ENCODE measurements at regions not wholly inside any gene's neighbourhood (a gene's known extent, or its start where the extent isn't known, plus 50 kb on each side); places are given as distances from the start of the nearest gene placed in this dataset.

GRCh38 chr7:110371709-110372108 lies 719.2 kb upstream of the LRRN3 start:
- Histone ChIP-seq H3K9me3 (no peaks in the 10 kb centered on the region), H3K4me1 (ENCODE audit: low read depth) (no peaks in the 10 kb centered on the region), H3K36me3 (ENCODE audit: low read depth) (no peaks in the 10 kb centered on the region), H3K4me3 (no peak overlapping the region)
- DNase-seq (no peak), ATAC-seq (no peak)
- TF ChIP-seq, protein P1, sequence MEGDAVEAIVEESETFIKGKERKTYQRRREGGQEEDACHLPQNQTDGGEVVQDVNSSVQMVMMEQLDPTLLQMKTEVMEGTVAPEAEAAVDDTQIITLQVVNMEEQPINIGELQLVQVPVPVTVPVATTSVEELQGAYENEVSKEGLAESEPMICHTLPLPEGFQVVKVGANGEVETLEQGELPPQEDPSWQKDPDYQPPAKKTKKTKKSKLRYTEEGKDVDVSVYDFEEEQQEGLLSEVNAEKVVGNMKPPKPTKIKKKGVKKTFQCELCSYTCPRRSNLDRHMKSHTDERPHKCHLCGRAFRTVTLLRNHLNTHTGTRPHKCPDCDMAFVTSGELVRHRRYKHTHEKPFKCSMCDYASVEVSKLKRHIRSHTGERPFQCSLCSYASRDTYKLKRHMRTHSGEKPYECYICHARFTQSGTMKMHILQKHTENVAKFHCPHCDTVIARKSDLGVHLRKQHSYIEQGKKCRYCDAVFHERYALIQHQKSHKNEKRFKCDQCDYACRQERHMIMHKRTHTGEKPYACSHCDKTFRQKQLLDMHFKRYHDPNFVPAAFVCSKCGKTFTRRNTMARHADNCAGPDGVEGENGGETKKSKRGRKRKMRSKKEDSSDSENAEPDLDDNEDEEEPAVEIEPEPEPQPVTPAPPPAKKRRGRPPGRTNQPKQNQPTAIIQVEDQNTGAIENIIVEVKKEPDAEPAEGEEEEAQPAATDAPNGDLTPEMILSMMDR (IDR thresholded peaks at IDR 0.05): no peak
- intact Hi-C loops (cut with DNase I, micrococcal nuclease): no loop called here

GRCh38 chr7:110372685-110373084 lies 718.2 kb upstream of the LRRN3 start:
- no peaks in the 10 kb centered on the region for H3K36me3 ChIP-seq (ENCODE audit: low read depth)
- TF ChIP-seq, protein P1 (IDR thresholded peaks at IDR 0.05): no peak
- DNase-seq (no peak), ATAC-seq (no peak)
- intact Hi-C loops (cut with DNase I, micrococcal nuclease): no loop called here
- no peaks in the 10 kb centered on the region for H3K4me1 ChIP-seq (ENCODE audit: low read depth)
- H3K4me3 ChIP-seq: no peak overlapping the region
- no peaks in the 10 kb centered on the region for H3K9me3 ChIP-seq

GRCh38 chr7:110373416-110373815 lies 717.5 kb upstream of the LRRN3 start:
- no peak overlapping the region for H3K4me3 ChIP-seq
- no peak for DNase-seq
- H3K36me3 ChIP-seq (ENCODE audit: low read depth): no peaks in the 10 kb centered on the region
- no peaks in the 10 kb centered on the region for H3K9me3 ChIP-seq
- TF ChIP-seq, protein P1 (IDR thresholded peaks at IDR 0.05): no peak
- ATAC-seq: no peak
- intact Hi-C loops (cut with DNase I, micrococcal nuclease): no loop called here
- no peaks in the 10 kb centered on the region for H3K4me1 ChIP-seq (ENCODE audit: low read depth)

DNA sequence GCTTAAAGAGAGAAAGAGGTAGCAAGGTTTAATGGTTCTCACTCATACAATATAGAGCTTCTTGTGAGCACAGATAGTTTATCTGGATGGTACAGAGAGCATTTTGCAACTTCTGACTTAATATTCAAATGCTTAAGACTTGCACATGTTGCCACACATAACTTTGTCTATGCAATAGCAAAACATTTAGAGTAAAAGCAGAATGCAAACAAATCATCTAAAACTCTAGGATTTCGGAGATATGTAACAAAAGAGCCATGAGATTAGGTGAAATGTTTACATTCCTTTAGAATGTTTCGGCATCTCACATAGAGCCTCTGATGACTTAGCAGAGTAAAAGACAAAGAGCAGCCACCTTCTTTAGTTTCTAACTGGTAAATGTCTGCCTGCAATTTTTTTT lies 717.1 kb upstream of the LRRN3 start:
- no peaks in the 10 kb centered on the region for H3K9me3 ChIP-seq
- ATAC-seq (no peak), DNase-seq (no peak)
- TF ChIP-seq, protein P1 (IDR thresholded peaks at IDR 0.05): no peak
- intact Hi-C loops (cut with DNase I, micrococcal nuclease): no loop called here
- H3K4me1 ChIP-seq (ENCODE audit: low read depth): no peaks in the 10 kb centered on the region
- no peaks in the 10 kb centered on the region for H3K36me3 ChIP-seq (ENCODE audit: low read depth)
- no peak overlapping the region for H3K4me3 ChIP-seq

GRCh38 chr7:110375068-110375467 lies 715.9 kb upstream of the LRRN3 start:
- no peaks in the 10 kb centered on the region for H3K4me1 ChIP-seq (ENCODE audit: low read depth)
- H3K9me3 ChIP-seq: no peaks in the 10 kb centered on the region
- no peak overlapping the region for H3K4me3 ChIP-seq
- no peaks in the 10 kb centered on the region for H3K36me3 ChIP-seq (ENCODE audit: low read depth)
- ATAC-seq (no peak), DNase-seq (no peak)
- intact Hi-C loops (cut with DNase I, micrococcal nuclease): no loop called here
- TF ChIP-seq, protein P1 (IDR thresholded peaks at IDR 0.05): no peak

DNA sequence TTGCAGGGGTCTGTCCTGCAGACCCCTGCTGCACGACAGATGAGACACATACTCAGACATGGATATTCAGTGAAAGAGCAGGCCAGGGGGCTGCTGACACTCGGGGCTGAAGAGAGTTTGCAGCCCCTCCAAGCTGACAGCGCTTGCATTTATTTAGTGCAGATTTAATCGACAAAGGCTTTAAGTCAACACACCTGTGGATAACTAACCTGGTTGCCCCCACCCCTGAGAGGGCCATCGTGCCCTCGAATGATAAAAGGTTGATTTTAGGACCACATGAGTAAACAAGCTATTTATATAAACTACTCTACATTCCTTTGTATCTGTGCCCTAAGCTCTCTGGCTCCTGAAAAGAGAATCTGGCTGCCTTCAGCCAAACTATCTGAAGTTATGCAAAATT lies 708.2 kb upstream of the LRRN3 start:
- Histone ChIP-seq H3K9me3 (no peaks in the 10 kb centered on the region), H3K4me1 (ENCODE audit: low read depth) (no peaks in the 10 kb centered on the region), H3K4me3 (no peak overlapping the region), H3K36me3 (ENCODE audit: low read depth) (no peaks in the 10 kb centered on the region)
- DNase-seq: no peak
- ATAC-seq: no peak
- intact Hi-C loops (cut with DNase I, micrococcal nuclease): no loop called here
- TF ChIP-seq, protein P1 (IDR thresholded peaks at IDR 0.05): no peak
